Posterior cingulate gyrus (tissue), 11 donors: ENCODE measurements at regions not wholly inside any gene's neighbourhood (a gene's known extent, or its start where the extent isn't known, plus 50 kb on each side); places are given as distances from the start of the nearest gene placed in this dataset.

ENCODE experiments used
- DNase-seq, 10 donors: peaks; one replicate each; pipeline versions ENCODE4 v3.0.0 to v3.0.0-alpha.2; 2020 to 2021; ENCODE audit warnings: mixed read lengths in 3 of 10
- intact Hi-C: fragments of 100-400 bp; cut with DNase I; formaldehyde crosslinking; loops from one replicate; pipeline ENCODE4 v1.15.1; 2023

GRCh38 chr6:23441808-23442461, 684.1 kb upstream of the NRSN1 start:
- intact Hi-C loops = loop anchor here (10.0 kb wide), 3 partner anchors 213 to 1847 kb away; partner anchors contain the start of gene SOX4
- no peak for DNase-seq

GRCh38 chr6:23445157-23445710, 680.8 kb upstream of the NRSN1 start:
- no peak for DNase-seq
- intact Hi-C loops = loop anchor here (10.0 kb wide), 3 partner anchors 210 to 1850 kb away; partner anchors contain the start of gene SOX4

DNA sequence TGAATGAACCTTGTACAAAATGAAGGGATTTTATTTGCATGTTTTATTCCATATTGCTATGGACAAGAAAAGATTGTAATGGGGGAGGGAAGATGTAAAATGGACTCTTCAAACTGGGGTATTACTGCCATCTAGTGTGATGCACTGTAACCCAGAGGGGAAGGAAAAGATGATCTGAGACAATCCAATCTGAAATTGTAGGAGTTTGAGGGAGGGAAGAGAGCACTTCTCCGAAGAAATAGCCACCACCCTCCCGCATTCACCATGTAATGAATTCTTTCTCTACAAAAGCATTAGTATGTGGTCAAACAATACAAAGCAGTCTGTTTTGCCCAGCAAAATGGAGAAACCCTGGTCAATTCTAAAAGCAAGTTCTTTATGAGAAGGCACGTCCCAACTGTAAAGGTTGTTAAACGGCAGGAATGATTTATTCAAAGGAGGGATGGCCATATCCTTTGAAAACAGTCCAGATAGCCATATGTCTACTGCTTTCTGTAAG, 679.5 kb upstream of the NRSN1 start:
- no peak for DNase-seq
- intact Hi-C loops = loop anchor here (10.0 kb wide), 3 partner anchors 208 to 1852 kb away; partner anchors contain the start of gene SOX4

GRCh38 chr6:23447731-23448130, 678.3 kb upstream of the NRSN1 start:
- no peak for DNase-seq
- intact Hi-C loops = loop anchor here (10.0 kb wide), 3 partner anchors 207 to 1853 kb away; partner anchors contain the start of gene SOX4

DNA sequence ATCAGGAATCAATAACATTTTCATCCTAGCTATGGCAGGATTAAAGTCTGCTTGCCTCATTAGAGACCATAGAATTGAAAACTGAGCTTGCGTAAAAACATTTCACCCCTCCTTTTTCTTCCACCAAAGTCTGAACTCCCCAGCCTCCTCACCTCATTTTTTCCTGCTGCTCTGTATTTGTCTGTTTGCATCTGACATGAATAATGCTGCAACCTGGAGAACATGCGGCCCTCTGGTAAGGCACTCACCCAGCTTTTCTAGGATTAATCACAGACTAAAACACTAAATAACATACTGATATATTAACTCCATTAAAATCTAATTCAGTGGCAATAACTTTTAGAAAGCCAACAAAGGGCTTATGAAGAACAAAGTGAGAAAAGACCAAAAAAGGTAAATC, 677.7 kb upstream of the NRSN1 start:
- no peak for DNase-seq
- intact Hi-C loops = loop anchor here (10.0 kb wide), 3 partner anchors 207 to 1853 kb away; partner anchors contain the start of gene SOX4

- DNase-seq = no peak
- intact Hi-C loops = no loop called here
Measured at GRCh38 chr6:23454080-23454976, 671.7 kb upstream of the NRSN1 start.

DNA sequence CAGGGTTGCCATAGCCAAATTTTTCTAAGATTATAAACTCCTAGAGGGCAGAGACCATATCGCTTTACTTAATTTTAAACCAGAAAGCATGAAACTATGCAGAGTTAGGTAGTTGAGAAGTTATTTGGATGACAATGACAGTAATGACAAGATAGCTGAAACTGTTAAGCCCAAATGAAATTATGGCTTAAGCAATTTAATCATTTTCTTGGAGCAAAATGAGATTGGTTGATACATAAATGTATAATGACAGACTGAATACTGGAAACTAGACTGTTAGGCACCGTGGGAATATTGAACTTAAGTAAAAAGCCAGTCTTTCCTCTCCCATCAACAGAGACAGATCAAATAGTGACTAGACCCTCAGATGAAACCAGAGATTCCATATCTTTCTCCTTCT, 670.3 kb upstream of the NRSN1 start:
- intact Hi-C loops = no loop called here
- DNase-seq = no peak

DNA sequence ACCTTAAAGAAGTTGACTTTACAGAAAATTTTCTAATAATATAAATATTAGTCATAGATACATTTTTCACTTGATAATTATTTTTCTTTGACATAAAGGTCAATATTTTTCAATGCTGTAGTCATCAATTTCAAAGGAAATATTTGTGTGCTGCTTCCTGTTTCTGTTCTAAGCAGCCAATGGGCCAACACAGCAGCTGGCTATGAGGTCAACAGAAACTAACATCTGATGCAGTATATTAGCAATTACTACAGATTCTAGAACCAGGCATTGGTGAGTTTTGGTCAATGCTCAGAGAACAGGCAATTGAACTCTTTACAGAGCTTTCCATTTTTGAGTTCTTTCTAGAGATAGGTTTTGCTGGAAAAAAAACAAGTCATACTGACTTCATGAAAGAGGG, 669.6 kb upstream of the NRSN1 start:
- intact Hi-C loops = no loop called here
- DNase-seq = no peak

- intact Hi-C loops = no loop called here
- no peak for DNase-seq
Measured at GRCh38 chr6:23457321-23457720, 668.7 kb upstream of the NRSN1 start.

- intact Hi-C loops = no loop called here
- DNase-seq = no peak
Measured at GRCh38 chr6:23465912-23466311, 660.1 kb upstream of the NRSN1 start.

DNA sequence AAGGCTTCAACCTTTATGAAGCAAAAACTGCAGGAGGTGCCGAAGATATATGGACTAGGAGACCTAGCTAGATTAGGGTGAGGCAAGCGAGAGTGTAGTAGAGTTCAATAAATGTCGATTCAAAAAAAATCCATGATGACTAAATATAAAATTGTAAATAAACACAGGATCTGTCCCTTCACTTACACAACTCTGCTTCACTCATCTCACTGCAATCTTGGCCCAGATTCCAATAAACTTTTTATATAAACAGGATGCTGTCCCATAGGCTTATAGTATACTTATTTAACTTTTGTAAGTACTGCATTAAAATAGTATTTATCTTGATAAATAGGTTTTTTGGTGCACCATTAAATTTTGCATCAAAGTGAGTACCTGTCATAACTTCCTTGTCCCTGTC, 648.4 kb upstream of the NRSN1 start:
- intact Hi-C loops = no loop called here
- no peak for DNase-seq

DNA sequence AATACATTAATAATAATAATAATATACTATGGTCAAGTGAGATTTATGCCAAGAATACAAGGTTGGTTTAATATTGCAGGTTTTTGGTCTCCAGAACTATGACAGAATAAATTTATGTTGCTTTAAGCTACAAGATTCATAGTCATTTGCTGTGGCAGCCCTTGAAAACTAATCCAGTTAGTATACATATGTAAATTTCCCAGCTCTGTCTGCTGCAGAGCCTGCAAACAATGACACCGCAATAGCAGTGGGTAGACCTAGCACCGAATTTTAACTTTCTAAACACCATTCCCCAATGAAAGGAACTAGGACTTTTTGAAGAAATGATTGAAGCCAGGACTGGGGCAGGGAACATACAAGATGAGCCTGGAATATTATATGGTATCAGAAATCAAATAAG, 647.7 kb upstream of the NRSN1 start:
- intact Hi-C loops = no loop called here

DNA sequence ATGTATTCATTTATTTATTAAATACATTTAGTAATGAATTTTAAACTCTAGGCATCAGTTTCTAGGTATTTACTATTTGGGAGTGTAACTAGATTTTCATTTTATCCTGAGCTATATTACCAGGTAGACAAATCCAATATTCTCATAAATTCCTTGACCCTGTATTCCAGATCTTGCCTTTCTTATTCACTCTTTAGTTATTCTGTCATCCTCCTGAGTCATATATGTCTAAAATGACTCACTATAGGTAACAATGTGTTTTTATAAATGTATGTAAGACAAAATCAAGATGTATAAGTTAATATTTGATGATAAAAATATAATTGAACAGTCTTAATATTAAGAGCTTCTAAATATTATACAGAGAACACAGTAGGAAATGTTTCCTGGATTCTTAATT, 642.1 kb upstream of the NRSN1 start:
- intact Hi-C loops = no loop called here
- DNase-seq = no peak

More for the DNA sequence above, 647.7 kb upstream of the NRSN1 start:
- DNase-seq = no peak

GRCh38 chr6:23494367-23494766, 631.6 kb upstream of the NRSN1 start:
- intact Hi-C loops = no loop called here
- no peak for DNase-seq

- intact Hi-C loops = no loop called here
- DNase-seq = no peak
Measured at GRCh38 chr6:23498013-23498412, 628.0 kb upstream of the NRSN1 start.

DNA sequence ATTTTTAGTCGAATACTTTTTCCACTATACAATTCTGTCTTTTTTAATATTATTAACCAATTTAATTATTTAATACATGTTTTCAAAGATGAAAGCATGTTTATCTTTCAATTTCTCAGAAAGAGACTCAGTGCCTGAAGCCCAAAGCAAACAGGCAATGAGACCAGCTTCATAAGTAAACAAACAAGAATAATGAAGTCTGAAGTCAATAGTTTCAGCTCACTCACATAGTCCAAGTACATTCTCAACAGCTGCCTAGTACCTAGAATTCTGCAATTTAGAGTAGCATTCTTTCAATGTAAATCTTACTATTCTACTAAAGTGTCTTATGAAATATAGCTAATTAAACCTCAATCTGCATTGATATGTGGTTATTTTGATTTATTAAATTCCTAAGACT, 626.5 kb upstream of the NRSN1 start:
- intact Hi-C loops = no loop called here
- DNase-seq = no peak

DNA sequence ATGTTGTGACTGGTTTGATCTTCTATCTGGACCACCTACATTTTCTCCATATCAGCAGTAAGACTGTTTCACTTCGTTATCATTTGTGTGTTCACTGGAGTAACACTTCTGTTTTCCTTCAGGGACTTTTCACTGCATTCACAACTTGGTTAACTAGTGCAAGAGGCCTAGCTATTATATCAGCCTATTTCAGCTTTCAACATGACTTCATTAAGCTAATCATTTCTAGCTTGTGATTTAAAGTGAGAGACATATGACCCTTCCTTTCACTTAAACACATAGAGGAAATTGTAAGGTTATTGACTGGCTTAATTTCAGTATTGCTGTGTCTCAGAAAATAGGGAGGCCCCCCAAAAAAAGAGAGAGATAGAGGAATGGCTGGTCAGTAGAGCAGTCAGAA, 622.8 kb upstream of the NRSN1 start:
- intact Hi-C loops = no loop called here
- no peak for DNase-seq

- intact Hi-C loops = no loop called here
- DNase-seq = no peak
Measured at GRCh38 chr6:23505026-23505425, 621.0 kb upstream of the NRSN1 start.

DNA sequence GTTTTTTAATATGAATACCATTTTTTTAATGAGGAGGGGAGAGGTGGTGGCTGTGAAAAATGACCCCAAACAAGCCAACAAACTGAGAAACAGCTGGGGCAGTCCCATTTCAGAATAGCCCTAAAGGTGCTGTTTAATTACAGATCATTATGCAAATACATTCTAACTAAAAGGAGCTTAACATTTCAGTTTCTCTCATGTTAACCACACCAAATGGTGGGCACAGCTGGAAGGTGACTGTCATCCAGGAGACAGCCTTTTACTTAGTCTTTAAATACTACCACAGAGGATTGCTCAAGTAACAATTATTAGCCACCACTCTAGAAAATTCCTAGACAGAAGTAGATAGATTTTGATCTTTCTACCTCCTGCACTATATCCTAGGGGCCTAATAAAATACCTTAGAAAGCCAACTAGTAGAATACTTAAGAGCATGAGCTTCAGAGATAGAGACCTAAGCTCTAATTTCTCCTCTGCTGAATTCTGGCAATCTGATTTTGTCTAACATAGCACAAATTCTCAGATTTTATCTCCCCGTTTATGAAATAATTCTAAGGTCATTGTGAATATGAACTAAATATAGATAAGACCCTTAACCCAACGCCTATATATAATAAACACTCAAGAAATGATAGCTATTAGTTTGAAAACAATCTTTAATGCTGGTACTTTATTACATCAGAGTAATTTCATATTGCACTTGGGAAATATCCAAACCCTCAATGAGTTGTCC, 615.1 kb upstream of the NRSN1 start:
- intact Hi-C loops = no loop called here
- DNase-seq = no peak

DNA sequence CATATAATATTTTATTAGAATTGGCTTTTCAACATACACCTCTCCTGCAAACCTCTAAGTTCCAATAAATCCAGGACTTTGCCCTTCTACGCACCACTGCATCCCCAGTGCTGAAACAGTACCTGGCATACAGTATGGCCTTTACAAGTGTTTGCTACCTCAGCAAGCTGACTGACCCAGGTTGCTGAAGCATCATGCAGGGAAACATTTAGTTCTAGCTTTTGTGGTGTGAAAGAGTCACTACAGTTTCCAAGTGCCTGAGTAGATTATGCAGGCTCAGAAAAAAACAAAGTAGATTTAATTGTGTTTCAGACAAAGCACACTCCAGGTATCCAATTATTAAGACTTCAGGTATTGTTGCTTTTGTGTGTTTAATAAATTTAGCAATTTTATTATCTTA, 614.2 kb upstream of the NRSN1 start:
- intact Hi-C loops = no loop called here
- no peak for DNase-seq

DNA sequence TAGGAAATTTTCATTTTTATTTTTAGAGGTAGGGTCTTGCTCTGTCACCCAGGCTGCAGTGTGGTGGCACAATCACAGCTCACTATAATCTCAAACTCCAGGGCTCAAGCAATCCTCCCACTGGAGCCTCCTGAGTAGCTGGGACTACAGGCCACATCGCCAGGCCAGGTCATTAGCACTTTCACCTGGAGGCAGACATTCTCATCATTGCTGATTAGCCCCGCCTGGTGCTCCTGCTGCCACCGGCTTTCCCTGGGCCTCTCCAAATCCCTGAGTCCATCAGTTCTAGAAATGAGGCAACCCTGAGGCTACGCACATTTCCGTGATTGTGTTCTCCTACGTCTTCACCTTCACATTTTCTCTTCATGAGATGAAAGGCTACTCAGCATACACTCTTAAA, 607.7 kb upstream of the NRSN1 start:
- DNase-seq = no peak
- intact Hi-C loops = no loop called here
